PC-9 (cell line): ENCODE measurements at regions not wholly inside any gene's neighbourhood (a gene's known extent, or its start where the extent isn't known, plus 50 kb on each side); places are given as distances from the start of the nearest gene placed in this dataset.

ENCODE experiments used
- BruUV-seq: library from RNA; stranded (reverse); fragments of 400-500 nt; replicated peaks from 2 replicates; lab custom pipeline; 2021; lab: Mats Ljungman, UMichigan
- CTCF ChIA-PET: fragments of 300-600 bp; sonication (Branson Sonifier 250); formaldehyde crosslinking; loops from one replicate; lab custom pipeline; 2022; ENCODE audit warnings: antibody characterized with exemption; lab: Charles Lee
- POLR2A ChIA-PET: fragments of 300-600 bp; sonication (Branson Sonifier 250); formaldehyde crosslinking; loops from one replicate; lab custom pipeline; 2022; ENCODE audit warnings: antibody characterized with exemption; ENCODE audit not compliant: unreplicated experiment; lab: Charles Lee
- DNase-seq, 2 experiments: peaks; one replicate each; pipeline versions ENCODE4 v3.0.0 to v3.0.0-alpha.2; 2015 to 2022; ENCODE audit warnings: mixed read lengths in 1 of 2
- H2AFZ ChIP-seq: fragments of 200-600 bp; sonication (generic); 2 replicates; pipeline ENCODE4 v1.8.1; 2017; ENCODE audit warnings: antibody characterized with exemption
- H3F3A ChIP-seq: fragments of 200-600 bp; sonication (generic); 2 replicates; pipeline ENCODE4 v1.8.1; 2017; ENCODE audit warnings: antibody characterized with exemption, mild to moderate bottlenecking, low read depth; ENCODE audit not compliant: insufficient read depth
- H3K27ac ChIP-seq: fragments of 200-600 bp; sonication (generic); 2 replicates; pipeline ENCODE4 v1.6.1; 2016; ENCODE audit warnings: mixed run types
- H3K27me3 ChIP-seq: fragments of 200-600 bp; sonication (generic); 2 replicates; pipeline ENCODE4 v1.6.1; 2016; ENCODE audit warnings: low read depth, mixed run types; ENCODE audit not compliant: insufficient read depth
- H3K36me3 ChIP-seq: fragments of 200-600 bp; sonication (generic); 2 replicates; pipeline ENCODE4 v1.6.1; 2016; ENCODE audit warnings: low read depth, mixed run types
- H3K4me1 ChIP-seq: fragments of 200-600 bp; sonication (generic); replicated peaks from 2 replicates; pipeline ENCODE4 v1.6.1; 2016; ENCODE audit warnings: mixed run types; ENCODE audit not compliant: insufficient read depth
- H3K4me2 ChIP-seq: fragments of 200-600 bp; sonication (generic); 2 replicates; pipeline ENCODE4 v1.6.1; 2017; ENCODE audit warnings: mixed run types
- H3K4me3 ChIP-seq: fragments of 200-600 bp; sonication (generic); 2 replicates; pipeline ENCODE4 v1.6.1; 2016; ENCODE audit warnings: mixed run types
- H3K79me2 ChIP-seq: fragments of 200-600 bp; sonication (generic); 2 replicates; pipeline ENCODE4 v1.6.1; 2017; ENCODE audit warnings: low read depth, mixed run types
- H3K9me2 ChIP-seq: fragments of 200-600 bp; sonication (generic); 2 replicates; pipeline ENCODE4 v1.8.1; 2017; ENCODE audit warnings: mild to moderate bottlenecking; ENCODE audit not compliant: insufficient read depth
- H3K9me3 ChIP-seq: fragments of 200-600 bp; sonication (generic); 2 replicates; pipeline ENCODE4 v1.8.1; 2016; ENCODE audit warnings: low read depth; ENCODE audit not compliant: insufficient read depth
- H4K20me1 ChIP-seq: fragments of 200-600 bp; sonication (generic); 2 replicates; pipeline ENCODE4 v1.8.1; 2017; ENCODE audit not compliant: insufficient read depth
- CTCF ChIP-seq: fragments of 200-600 bp; sonication (generic); conservative IDR thresholded peaks from 2 replicates; pipeline ENCODE4 v1.6.1; 2017; ENCODE audit warnings: mixed run types, antibody characterized with exemption, mild to moderate bottlenecking, moderate library complexity
- EZH2 ChIP-seq: fragments of 200-600 bp; sonication (generic); IDR thresholded peaks from 2 replicates; pipeline ENCODE4 v1.8.0; 2017; ENCODE audit warnings: antibody characterized with exemption, low read depth
- intact Hi-C: fragments of 100-400 bp; cut with micrococcal nuclease; formaldehyde crosslinking; loops from one replicate; pipeline ENCODE4 v1.10.0; 2022; ENCODE audit not compliant: unreplicated experiment

- Histone ChIP-seq H2AFZ (no peak overlapping the region), H3K4me2 (no peak overlapping the region), H3K9me3 (no peaks in the 10 kb centered on the region), H3K4me3 (no peak overlapping the region), H3K4me1 (no peaks in the 10 kb centered on the region), H3K27me3 (no peaks in the 10 kb centered on the region), H3K36me3 (0 out of 2 replicates have a peak, but pooled peaks cover under 1% of the 10 kb centered on the region), H4K20me1 (no peaks in the 10 kb centered on the region; the same call in 1 of the 2 replicates), H3K79me2 (peaks cover 57% of the 10 kb centered on the region), H3K27ac (no peak overlapping the region), H3F3A (no peaks in the 10 kb centered on the region), H3K9me2 (no peaks in the 10 kb centered on the region)
- ChIA-PET CTCF (no interaction called here), POLR2A (no interaction called here)
- no peak for DNase-seq
- no peak for TF ChIP-seq EZH2
- no peak for TF ChIP-seq CTCF
- no TSS peak for BruUV-seq
- intact Hi-C loops, result no loop called here
Observed at GRCh38 chr4:41405464-41406112, 132.4 kb upstream of the LIMCH1 start.

- H3K4me1 ChIP-seq, result no peaks in the 10 kb centered on the region
- no peak for DNase-seq
- BruUV-seq, result no TSS peak
- no peak overlapping the region for H2AFZ ChIP-seq
- no peaks in the 10 kb centered on the region for H3F3A ChIP-seq
- H3K4me3 ChIP-seq, result no peak overlapping the region
- H3K9me3 ChIP-seq, result no peaks in the 10 kb centered on the region
- H3K4me2 ChIP-seq, result no peak overlapping the region
- no peaks in the 10 kb centered on the region for H3K27me3 ChIP-seq
- H3K9me2 ChIP-seq, result no peaks in the 10 kb centered on the region
- H4K20me1 ChIP-seq, result no peaks in the 10 kb centered on the region; the same call in 1 of the 2 replicates
- CTCF ChIA-PET, result no interaction called here
- H3K79me2 ChIP-seq, result peaks cover 61% of the 10 kb centered on the region
- no peak for TF ChIP-seq EZH2
- TF ChIP-seq CTCF, result no peak
- H3K36me3 ChIP-seq, result no peaks in the 10 kb centered on the region
- H3K27ac ChIP-seq, result no peak overlapping the region
- POLR2A ChIA-PET, result interaction anchor here (0.6 to 0.7 kb wide), 2 partner anchors 48 to 193 kb away, joined by 5 to 8 read pairs; no protein-coding TSS in a partner anchor
- intact Hi-C loops, result no loop called here
Observed at GRCh38 chr4:41406113-41406516, 131.8 kb upstream of the LIMCH1 start.

GRCh38 chr4:41408150-41408549 lies 129.8 kb upstream of the LIMCH1 start:
- Histone ChIP-seq H3K36me3 (no peaks in the 10 kb centered on the region), H3F3A (0 out of 2 replicates have a peak, but pooled peaks cover 2% of the 10 kb centered on the region), H3K4me1 (peaks cover 6% of the 10 kb centered on the region), H2AFZ (no peak overlapping the region), H3K9me3 (no peaks in the 10 kb centered on the region), H3K9me2 (no peaks in the 10 kb centered on the region), H3K27me3 (no peaks in the 10 kb centered on the region), H4K20me1 (no peaks in the 10 kb centered on the region; the same call in 1 of the 2 replicates), H3K4me2 (no peak overlapping the region), H3K4me3 (no peak overlapping the region), H3K27ac (no peak overlapping the region), H3K79me2 (peaks cover 76% of the 10 kb centered on the region)
- no peak for DNase-seq
- intact Hi-C loops, result no loop called here
- TF ChIP-seq CTCF (no peak), EZH2 (no peak)
- CTCF ChIA-PET, result no interaction called here
- POLR2A ChIA-PET, result no interaction called here
- no TSS peak for BruUV-seq
